ENCODE measurements at regions not wholly inside any gene's neighbourhood (a gene's known extent, or its start where the extent isn't known, plus 50 kb on each side); places are given as distances from the start of the nearest gene placed in this dataset.

GRCh38 chr12:32997471-32997870, 100.9 kb upstream of the PKP2 start:
- no peak for TF ChIP-seq POLR2A (IDR thresholded peaks at IDR 0.05; ENCODE audit: low read depth, low read length)
- TF ChIP-seq CTCF (IDR thresholded peaks at IDR 0.05; ENCODE audit: extremely low read depth in 1 of 2, insufficient read depth in 1 of 2, low read depth in 1 of 2, low read length in 2 of 2): no peak
